ENCODE measurements at regions not wholly inside any gene's neighbourhood (a gene's known extent, or its start where the extent isn't known, plus 50 kb on each side); places are given as distances from the start of the nearest gene placed in this dataset.
A peak's percentile ranks its signal among the peaks of the same experiment; 100 is the strongest.

DNA sequence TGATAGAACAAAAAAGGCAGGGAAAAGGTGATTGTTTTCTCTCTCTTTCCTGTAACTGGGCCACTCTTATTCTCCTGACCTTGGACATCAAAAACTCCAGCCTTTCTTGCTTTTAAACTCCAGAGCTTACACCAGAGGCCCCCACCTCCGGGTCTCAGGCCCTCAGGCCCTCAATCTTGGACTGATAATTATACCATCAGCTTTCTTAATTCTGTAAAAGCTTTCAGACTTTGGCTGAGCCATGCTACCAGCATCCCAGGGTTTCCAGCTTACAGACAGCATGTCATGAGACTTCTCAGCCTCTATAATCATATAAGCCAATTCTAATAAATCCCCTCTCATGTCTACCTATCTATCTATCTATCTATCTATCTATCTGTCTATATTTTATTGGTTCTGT is 137.7 kb downstream of the SNX18 start:
- no peak for TF ChIP-seq GATA1 (IDR thresholded peaks at IDR 0.05; ENCODE audit: low read depth, low read length)
- no peak for TF ChIP-seq POLR2A (IDR thresholded peaks at IDR 0.05; ENCODE audit: low read length)
- no peak for DNase-seq

DNA sequence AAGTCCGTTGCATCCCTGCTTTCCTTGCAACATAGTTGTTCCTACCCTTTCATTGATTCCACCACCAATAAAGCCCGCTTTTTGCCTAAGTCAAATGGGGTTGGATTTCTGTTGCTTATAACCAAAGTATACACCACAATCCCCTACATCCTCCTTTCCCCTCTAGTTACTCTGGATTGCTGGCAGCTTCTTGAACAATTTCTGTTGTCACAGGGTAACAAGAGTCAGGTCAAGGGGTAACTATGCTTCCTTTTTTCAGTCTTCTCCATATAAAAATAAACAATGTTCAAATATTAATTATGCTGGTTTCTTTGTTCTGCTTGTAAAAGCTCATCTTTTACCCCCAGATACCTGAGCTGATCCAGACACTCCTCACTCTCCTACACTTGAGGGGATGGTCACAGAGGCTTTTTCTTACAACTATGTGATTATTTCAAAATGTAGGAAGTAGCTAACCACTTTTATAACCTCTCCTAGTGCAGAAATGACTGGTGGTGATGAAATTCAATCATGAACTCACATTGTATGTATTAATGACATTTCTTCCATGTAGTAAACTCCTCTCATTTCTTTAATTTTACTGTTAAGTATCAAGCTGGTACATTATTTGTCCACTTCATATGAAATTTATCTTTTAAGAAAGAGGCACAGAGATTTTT is 136.5 kb downstream of the SNX18 start:
- TF ChIP-seq GATA1 (IDR thresholded peaks at IDR 0.05; ENCODE audit: low read depth, low read length): no peak
- TF ChIP-seq POLR2A (IDR thresholded peaks at IDR 0.05; ENCODE audit: low read length): no peak
- DNase-seq: no peak

DNA sequence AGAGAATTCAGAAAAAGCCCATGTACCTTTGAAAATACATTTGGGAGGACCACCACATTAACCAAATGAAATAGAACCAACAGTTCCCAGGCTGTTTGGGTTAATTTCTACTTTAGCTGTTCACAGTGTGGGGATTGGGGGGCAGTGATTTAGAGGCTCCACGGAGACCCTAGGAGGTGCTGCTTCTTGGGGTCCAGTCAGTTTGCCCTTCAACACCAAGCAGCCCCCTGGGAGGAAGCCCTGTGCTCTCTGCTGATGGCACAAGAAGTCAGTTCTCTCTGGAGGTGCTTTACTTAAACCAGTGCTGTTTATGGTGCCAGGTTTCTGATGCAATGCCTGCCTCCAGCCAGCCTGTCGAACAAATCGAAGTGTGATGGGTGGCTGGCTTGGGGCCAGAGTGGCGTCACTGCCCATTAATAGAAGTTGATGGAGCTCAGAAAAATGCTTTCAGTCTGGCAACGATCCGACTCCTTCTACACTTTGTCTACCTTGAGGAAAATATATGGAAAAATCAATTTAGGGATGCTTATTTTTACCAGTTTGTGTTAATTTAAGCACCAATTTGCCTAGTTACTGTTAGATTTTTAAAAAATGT is 134.0 kb downstream of the SNX18 start:
- TF ChIP-seq POLR2A (IDR thresholded peaks at IDR 0.05; ENCODE audit: low read length): no peak
- TF ChIP-seq GATA1 (IDR thresholded peaks at IDR 0.05; ENCODE audit: low read depth, low read length): no peak
- DNase-seq: peak in 1 of 2 experiments; percentile 2

DNA sequence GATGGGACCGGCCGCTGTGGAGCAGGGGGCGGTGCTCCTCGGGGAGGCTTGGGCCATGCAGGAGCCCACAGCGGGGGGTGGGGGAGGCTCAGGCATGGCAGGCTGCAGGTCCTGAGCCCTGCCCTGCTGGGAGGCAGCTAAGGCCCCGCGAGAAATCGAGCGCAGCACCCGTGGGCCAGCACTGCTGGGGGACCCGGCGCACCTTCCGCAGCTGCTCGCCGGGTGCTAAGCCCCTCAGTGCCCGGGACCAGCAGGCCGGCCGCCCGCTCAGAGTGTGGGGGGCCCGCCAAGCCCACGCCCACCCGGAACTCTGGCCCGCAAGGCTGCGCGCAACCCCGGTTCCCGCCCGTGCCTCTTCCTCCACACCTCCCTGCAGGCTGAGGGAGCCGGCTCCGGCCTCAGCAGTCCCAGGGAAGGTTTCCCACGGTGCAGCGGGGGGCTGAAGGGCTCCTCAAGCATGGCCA is 131.5 kb downstream of the SNX18 start:
- no peak for TF ChIP-seq POLR2A (IDR thresholded peaks at IDR 0.05; ENCODE audit: low read length)
- no peak for TF ChIP-seq GATA1 (IDR thresholded peaks at IDR 0.05; ENCODE audit: low read depth, low read length)
- no peak for DNase-seq

DNA sequence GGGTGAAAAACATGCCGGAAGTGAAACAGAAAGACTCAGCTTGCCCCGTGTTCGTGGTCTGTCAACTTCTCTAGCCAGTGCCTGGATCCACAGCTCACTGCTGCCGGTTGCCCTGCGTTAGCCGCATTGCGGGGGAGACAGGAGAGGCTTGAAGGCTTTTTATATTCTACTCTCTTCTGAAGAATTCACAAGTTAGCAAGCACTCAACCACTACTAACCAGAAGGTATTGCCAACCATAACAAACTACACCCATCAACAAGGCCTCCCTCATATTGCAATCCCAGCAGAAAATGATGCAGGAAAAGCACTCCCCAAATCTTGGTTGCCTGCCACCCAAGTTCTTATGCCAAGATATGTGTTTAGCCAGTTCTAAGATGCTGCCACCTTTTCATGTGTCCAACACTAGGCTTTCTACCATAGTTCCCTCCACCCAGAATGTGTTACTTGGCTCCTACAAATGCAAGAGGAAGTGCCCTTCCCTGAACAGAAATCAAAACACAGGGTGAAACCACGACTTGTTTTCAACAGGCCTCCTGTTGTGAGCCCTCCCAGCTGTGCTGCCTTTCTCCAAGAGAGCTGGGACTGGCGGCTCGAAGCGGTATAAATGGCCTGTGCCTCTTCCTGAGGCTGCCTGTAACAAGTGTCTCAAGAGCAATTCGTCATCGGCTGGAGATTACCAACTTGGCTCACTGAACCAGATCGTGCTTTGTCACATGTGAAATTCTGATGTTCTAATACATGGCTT is 129.0 kb downstream of the SNX18 start:
- TF ChIP-seq POLR2A (IDR thresholded peaks at IDR 0.05; ENCODE audit: low read length): no peak
- TF ChIP-seq GATA1 (IDR thresholded peaks at IDR 0.05; ENCODE audit: low read depth, low read length): no peak
- DNase-seq: no peak

DNA sequence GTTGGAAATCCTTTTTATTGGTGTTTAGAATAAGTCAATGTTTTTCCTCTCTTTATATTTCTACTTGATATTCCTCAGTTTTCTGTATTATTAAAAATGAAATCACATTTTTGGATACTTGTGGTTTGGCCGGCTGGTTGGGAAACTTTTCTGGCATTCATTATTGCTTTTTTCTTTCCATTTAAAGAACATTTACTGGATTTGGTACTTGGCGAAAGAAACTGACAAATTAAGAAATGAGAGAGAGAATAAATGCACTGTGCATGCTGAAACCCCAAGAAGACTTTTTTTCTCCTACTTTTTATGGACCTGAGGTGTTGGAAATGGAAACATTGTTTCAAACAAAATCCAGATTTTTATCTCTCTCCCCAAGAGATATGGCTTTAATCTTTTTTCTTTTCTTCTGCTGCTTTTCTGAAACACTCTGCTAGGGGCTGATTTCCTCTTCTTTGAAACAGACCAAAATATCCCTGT is 128.4 kb downstream of the SNX18 start:
- TF ChIP-seq GATA1 (IDR thresholded peaks at IDR 0.05; ENCODE audit: low read depth, low read length) (no peak), POLR2A (IDR thresholded peaks at IDR 0.05; ENCODE audit: low read length) (no peak)
- no peak for DNase-seq

DNA sequence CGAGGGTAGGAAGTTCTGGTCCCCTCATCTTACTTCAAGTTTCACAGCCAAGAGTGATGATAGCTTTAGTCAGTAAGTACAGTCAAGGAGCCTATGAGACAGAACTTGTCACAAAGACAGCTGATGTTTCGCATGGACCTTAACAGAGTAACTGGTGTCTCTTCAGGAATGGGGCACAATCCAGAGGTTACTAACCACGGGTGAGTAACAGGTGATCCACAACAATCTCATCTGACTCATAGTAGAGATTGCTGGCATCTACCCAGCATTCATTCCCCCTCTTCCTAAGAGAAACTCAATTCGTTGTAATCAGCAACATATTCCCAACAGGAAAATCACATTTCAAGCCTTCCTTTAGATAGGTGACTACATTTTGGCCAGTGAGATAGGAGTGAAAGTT is 126.7 kb downstream of the SNX18 start:
- DNase-seq: no peak
- TF ChIP-seq POLR2A (IDR thresholded peaks at IDR 0.05; ENCODE audit: low read length): no peak
- TF ChIP-seq GATA1 (IDR thresholded peaks at IDR 0.05; ENCODE audit: low read depth, low read length): no peak

DNA sequence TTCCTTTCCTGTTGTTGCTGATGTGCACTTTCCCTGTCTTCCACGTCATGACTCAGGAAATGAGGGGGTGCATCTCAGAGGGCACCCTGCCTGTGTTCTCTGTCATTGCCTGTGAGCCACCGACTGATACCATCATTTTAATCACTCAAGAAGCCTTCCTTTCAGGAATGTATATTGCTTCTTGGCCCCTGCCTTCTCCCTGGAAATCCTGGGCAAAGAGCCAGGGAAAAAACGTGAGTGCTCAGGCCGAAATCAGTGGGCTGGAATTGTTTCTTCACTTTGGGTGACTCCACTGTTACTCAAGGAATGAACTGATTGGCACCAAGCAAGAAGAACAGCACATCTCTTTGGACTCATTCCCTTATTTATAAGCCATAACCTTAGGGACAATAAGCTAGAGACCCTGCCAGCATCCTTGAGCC is 126.1 kb downstream of the SNX18 start:
- TF ChIP-seq GATA1 (IDR thresholded peaks at IDR 0.05; ENCODE audit: low read depth, low read length) (no peak), POLR2A (IDR thresholded peaks at IDR 0.05; ENCODE audit: low read length) (no peak)
- DNase-seq: no peak

DNA sequence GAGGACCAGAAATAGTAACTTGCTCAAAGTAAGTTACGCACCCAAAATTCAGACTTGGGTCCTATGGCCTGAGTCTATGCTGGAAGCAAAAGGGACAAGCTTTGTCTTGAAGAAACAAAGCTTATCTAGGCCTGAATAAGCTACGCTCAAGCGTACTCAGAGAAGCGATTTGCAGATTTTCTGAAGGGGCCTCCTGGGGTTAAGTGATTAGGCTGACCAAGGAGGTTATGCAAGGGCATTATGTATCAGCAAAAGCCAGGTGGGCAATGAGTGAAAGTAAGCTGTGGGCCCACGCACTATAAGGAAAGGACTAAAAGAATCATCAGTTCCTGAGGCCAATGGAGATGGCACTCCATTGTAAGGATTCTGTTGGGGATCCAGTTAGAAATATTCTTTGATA is 122.1 kb downstream of the SNX18 start:
- DNase-seq: no peak
- TF ChIP-seq GATA1 (IDR thresholded peaks at IDR 0.05; ENCODE audit: low read depth, low read length): no peak

DNA sequence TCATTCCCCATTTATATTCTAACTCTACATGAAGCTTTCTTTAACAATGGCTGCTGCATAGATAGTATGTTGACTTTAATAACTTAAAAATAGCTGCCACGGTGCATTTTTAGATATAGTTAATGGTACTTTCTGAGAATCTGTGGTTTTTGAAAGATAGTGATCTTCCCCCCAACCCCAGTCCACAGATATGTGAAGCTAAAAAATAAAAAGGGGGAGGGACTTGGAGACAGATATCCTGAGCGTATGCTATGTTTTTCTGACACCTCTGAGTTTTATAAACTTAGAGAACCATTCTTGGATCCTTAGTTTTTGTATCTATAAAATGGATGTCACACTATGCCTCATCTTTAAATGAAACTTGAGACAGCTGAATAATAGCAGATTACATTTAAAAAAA is 120.5 kb downstream of the SNX18 start:
- no peak for DNase-seq
- TF ChIP-seq GATA1 (IDR thresholded peaks at IDR 0.05; ENCODE audit: low read depth, low read length) (no peak), POLR2A (IDR thresholded peaks at IDR 0.05; ENCODE audit: low read length) (no peak)

DNA sequence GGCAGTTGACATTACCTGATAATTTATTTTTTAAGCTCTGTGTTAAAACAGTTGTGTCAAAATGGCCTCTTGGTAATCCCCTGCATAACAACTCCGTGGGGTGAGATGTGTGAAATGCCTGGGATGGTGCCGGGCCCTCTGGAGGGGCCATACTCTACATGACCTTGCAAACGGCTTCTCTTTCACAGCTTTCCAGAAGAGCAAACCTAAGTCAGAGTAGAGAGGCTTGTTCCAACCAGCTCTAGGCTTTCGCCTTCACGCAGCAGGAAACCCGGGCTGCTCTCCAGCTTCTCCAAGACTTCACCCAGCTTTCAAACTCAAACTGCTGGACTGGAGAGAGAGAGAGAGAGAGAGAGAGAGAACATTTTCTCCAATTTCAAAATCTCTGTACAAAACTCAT is 120.1 kb downstream of the SNX18 start:
- DNase-seq: no peak
- no peak for TF ChIP-seq GATA1 (IDR thresholded peaks at IDR 0.05; ENCODE audit: low read depth, low read length)
- no peak for TF ChIP-seq POLR2A (IDR thresholded peaks at IDR 0.05; ENCODE audit: low read length)

DNA sequence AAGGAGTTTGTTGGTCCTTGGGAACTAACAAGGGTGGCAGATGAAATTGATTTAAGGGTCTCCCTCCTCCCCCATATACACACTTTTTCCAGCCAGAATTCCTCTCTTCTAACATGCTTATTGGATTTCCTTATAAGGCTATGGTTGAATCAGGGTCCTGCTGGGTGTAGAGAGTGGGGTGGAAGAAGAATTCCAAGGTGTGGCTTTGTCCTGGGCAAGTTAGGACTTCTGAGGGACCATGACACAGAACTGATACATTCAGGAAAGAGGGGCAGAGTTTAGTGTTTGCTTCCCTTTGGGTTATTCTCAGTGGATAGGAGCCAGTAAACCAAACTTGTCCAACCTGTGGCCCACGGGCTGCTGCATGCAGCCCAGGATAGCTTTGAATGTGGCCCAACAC is 116.5 kb downstream of the SNX18 start:
- TF ChIP-seq GATA1 (IDR thresholded peaks at IDR 0.05; ENCODE audit: low read depth, low read length): no peak
- no peak for TF ChIP-seq POLR2A (IDR thresholded peaks at IDR 0.05; ENCODE audit: low read length)
- no peak for DNase-seq

DNA sequence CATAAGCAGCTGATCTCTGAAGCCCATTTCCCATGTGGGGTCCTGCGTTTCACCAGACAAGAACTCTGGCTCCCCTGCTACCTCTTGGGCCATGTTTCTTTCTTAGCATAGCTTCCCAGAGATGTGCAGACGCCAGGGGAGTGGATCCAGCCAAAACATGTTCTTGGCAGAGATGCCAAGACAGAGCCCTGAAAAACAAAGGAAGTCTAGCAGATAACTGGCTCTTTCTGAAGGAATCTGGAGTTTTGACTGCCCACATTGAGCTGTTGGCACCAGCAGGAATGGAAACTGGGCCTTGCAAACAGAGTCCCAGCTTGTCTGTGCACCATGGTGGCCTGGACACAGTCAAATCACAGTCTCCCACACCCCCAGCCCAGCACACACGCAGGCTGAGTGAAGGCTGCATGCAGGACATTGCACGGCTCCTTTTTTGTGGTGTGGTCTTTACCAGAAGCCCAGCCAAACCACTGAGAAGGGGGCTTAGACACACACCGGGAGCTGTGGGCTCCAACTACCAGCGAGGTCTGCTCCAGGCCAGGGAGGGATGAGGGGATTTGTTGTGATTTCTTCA is 114.7 kb downstream of the SNX18 start:
- no peak for DNase-seq
- TF ChIP-seq GATA1 (IDR thresholded peaks at IDR 0.05; ENCODE audit: low read depth, low read length) (no peak), POLR2A (IDR thresholded peaks at IDR 0.05; ENCODE audit: low read length) (no peak)

DNA sequence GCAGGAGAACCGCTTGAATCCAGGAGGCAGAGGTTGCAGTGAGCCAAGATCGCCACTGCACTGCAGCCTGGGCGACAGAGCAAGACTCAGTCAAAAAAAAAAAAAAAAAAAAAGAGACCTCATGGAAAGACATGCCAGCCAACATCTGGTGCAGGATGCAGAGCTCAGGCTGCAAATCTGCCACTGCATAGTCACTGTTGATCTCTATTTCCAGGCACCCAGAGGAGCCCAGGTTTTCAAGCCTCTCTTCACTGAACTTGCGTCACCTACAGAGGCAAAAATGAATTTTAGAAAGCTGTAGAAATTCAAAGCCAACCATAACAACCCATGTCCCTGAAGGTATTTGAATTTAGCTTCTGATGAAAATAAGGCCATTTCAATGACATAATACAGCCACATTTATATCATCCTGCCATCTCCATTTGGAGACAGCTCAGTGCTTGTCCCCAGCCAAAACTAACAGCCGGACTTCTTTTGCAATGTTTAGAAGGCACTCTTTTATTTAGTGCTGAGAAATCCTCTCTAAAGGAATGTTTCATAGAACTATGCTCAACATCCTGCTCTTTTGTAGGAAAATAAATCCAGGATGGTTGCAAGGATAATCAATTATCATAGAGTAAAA is 113.3 kb downstream of the SNX18 start:
- DNase-seq: no peak
- no peak for TF ChIP-seq POLR2A (IDR thresholded peaks at IDR 0.05; ENCODE audit: low read length)
- no peak for TF ChIP-seq GATA1 (IDR thresholded peaks at IDR 0.05; ENCODE audit: low read depth, low read length)
